ENCODE measurements at regions not wholly inside any gene's neighbourhood (a gene's known extent, or its start where the extent isn't known, plus 50 kb on each side); places are given as distances from the start of the nearest gene placed in this dataset.
A peak's percentile ranks its signal among the peaks of the same experiment; 100 is the strongest.

DNA sequence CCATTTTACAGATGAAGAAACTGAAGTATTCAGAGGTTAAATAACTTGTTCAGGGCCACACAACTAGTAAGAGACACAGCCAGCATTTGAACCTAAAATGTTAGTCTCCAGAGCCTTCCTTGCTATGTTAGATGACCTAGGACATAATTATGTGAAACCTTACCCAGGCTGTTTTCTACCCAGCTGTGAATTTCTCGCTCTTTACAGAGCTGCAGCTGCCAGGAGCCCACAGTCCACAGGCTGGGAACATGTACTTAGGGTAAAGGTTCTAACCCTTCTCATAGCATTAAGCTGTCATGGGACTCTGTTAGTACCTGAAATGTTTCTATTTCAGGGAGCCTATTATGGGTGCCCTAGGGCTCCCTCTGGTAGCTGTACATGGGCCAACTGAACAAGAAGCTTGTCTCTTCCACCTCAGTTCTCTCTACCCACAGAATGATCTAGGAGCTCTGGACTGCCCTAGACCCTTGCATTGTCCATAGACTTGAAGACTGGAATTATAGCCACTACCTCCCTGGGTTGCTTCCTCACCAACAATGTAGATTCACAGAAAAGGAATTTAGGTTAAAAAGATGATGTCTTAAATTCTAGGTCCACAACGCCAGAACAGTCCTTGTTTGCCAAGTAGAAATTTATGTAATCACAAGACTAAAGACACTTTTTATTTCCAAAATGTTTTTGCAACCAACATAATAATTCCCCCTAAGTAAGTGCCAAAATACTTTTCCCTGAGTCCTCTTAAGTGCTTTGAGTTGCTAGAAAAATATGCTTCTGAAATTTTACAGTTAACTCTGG, 262.9 kb downstream of the PIK3R1 start:
- no peak for FAIRE-seq
- no peak for DNase-seq (ENCODE audit: low spot score)

GRCh38 chr5:68479524-68479923, 264.0 kb downstream of the PIK3R1 start:
- FAIRE-seq (no peak), DNase-seq (ENCODE audit: low spot score) (no peak)

GRCh38 chr5:68480335-68480940, 264.9 kb downstream of the PIK3R1 start:
- FAIRE-seq (no peak), DNase-seq (ENCODE audit: low spot score) (no peak)

- DNase-seq (ENCODE audit: low spot score) = no peak
- no peak for FAIRE-seq
Observed at GRCh38 chr5:68482199-68482598, 266.6 kb downstream of the PIK3R1 start.

DNA sequence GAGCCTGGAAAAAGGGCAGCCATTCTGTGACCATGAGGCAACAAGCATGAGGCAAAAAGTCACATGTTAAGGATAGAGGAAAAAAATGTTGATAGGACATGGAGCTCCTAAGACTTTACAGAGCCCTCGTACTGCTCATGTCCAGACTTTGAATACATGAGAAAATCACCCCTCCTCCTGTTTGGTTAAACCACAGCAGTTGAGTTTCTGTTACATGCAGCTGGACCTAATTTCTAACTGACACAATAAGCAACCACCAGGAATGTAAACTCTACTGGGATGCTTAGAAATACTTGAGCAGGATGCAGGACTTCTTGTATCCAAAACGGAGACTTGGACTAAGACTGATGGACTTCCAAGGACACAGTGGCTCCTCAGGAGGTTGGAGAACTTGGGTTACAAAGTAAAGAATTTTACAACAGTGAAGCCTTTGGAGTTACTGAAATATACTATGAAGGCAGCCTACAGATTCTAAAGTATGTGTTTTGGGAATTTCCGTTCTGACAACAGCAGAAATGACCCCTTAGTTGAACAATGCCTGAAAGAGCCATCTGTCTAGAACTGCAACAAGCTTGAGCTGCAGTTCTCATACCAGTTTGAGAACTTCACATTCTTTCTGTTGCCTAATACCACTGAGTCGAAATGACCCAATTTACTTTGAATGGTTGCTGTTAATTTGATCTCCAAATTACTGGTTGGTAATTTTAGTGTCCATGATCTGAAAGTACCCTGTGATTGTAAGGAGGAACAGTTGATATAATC, 268.9 kb downstream of the PIK3R1 start:
- FAIRE-seq (no peak), DNase-seq (ENCODE audit: low spot score) (no peak)

DNA sequence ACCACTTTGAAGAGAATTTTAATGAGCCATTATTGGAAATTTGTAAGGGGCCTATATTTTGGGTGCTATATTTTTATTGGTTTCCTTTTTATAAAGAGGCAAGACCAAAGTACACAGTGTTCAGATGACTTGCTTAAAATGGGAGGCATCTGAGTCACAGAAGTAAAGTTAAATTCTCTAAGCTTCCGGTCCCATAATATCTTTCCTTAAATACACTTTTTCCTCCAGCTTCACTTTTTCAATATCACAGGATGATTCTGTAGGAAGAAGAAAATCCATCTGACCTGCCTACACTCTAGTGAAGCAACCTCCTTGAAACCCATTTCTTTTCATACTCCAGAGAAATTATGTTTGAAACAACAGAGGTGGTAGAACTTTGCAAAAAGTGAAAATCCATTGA, 274.0 kb downstream of the PIK3R1 start:
- FAIRE-seq = no peak

GRCh38 chr5:68490406-68490805, 274.9 kb downstream of the PIK3R1 start:
- FAIRE-seq (no peak), DNase-seq (ENCODE audit: low spot score) (no peak)

More for the DNA sequence above, 274.0 kb downstream of the PIK3R1 start:
- no peak for DNase-seq (ENCODE audit: low spot score)

DNA sequence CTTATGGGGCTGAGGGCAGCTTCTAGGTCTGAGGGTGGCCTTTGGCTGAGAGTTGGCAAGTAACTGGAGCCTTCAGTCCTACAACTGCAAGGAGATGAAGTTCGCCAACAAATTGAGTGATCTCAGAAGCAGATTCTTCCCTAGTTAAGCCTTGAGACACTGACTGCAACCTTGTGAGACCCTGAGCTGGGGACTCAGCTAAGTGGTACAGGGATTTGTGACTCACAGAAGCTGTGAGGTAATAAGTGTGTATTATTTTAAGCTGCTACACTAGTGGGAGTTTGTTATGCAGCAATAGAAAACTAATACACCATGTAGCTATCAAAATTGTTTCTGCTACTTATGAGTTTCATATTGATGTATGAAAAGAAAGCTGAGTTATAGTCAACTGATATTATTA, 279.2 kb downstream of the PIK3R1 start:
- no peak for FAIRE-seq
- DNase-seq (ENCODE audit: low spot score) = no peak

DNA sequence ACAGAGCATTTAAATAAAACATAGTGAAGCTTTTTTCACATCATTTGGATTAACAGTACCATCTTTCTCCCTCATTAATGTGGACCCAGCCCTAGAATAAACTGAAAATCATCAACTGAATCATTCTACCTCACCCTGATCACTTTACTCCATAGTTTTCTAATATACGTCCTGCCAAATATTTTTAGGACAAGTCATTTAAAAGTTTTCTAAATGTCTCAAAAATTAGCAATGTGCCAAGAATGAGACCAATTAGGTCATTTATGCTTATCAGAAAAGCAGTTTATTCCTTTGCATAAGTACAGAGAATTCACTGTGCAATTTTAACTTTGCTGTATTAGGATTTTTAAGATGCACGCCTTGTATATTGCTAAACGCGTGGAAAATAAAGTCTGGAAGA, 284.4 kb downstream of the PIK3R1 start:
- DNase-seq (ENCODE audit: low spot score) = no peak
- FAIRE-seq = no peak

DNA sequence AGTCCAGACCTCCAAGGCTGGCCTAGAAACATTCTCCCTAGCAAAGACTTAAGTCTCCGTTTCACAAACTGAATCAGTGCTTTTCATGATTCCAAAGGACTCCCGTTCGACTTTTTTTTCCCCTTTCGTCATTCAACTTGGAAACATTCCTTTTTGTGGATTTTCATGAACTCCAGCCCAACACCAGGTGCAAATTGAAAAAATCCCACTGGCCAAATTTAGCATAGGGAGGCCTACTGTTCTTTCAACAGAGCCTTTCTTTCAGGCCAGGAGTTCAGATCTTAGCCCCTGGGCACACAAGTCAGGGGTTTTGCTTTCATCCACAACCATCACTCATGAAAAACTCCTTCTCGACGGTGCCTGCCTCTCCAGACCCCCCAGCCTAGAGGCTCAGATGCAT, 285.3 kb downstream of the PIK3R1 start:
- no peak for FAIRE-seq
- DNase-seq (ENCODE audit: low spot score) = no peak

DNA sequence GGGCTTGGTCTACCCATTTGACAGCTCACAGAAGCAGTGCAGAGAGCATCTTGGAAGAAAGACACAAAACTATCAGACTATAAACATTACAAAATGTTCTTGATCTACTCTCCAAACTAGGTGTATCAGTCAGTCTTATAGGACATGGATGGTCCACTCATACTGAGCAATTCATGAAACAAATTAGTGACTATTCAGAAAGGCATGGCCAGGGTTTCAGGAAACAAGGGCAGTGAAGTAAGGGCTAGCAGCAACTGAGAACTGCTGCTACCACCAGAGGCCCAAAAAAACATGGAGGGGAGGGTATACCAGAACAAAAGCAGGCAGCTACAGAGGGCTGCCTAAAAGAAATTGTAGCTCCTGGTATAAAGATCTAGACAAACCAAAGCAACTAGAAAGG, 287.0 kb downstream of the PIK3R1 start:
- FAIRE-seq (no peak), DNase-seq (ENCODE audit: low spot score) (no peak)

GRCh38 chr5:68504306-68504705, 288.8 kb downstream of the PIK3R1 start:
- DNase-seq (ENCODE audit: low spot score) (no peak), FAIRE-seq (no peak)

GRCh38 chr5:68505917-68506860, 290.6 kb downstream of the PIK3R1 start:
- FAIRE-seq = no peak

DNA sequence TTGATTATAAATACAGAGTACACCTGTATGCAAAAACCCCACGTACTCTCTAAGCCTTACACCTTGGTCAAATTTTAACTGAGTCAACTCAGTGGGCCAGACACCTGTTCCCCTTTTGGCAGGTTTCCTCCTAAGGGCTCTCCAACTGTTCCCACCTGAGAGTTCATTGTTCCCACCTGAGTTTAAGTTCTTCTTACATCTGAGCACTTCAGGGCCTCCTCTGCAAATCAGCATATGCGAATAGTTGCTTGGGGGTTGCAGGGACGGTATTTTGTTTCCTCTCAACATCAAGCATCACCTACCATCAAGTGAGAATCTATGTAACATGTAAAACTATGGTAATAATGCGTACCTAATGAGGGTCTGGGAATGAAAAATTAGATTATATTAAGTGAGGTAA, 300.0 kb downstream of the PIK3R1 start:
- FAIRE-seq (no peak), DNase-seq (ENCODE audit: low spot score) (no peak)

More at GRCh38 chr5:68505917-68506860, 290.6 kb downstream of the PIK3R1 start:
- peak; percentile 16 for DNase-seq (ENCODE audit: low spot score)

- no peak for DNase-seq (ENCODE audit: low spot score)
- no peak for FAIRE-seq
Observed at GRCh38 chr5:68518286-68518685, 302.7 kb downstream of the PIK3R1 start.

DNA sequence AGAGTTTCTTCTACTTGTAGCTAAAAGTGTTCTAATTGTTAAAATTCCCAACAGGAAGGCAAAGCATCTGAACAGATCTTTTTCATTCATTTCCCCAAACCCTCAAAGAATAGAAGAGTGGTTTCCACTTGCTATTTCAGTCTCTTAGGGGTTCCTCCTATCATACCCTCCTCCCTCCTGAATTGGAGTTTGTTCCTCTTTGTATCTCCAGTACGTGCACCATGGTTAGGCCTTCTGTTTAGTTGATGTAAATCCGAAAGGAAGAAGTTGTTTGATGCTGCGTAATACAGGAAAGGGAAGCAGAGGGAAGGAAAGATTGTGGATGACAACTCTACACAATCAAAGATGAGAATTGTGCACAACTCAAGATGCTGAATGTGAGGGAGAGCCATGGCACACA, 303.6 kb downstream of the PIK3R1 start:
- no peak for DNase-seq (ENCODE audit: low spot score)
- FAIRE-seq = no peak

DNA sequence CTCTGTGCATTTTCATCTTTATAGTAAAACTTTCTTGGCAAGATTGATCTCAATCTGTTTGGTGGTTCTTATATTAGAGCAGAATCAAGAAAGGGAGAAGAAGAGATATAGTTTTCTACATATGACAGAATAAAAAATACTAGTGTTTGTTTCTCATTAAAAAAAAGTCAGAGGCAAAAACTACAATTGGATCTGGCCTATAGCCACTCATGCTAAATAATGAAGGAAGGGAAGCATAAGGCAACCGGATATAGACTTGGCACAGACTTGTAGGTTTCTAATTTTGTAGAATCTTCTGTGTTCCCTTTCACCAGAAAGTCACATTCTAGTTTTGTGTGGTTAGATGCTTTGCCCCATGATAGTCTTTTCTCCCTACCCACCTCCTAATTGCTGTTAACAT, 306.2 kb downstream of the PIK3R1 start:
- FAIRE-seq = no peak

GRCh38 chr5:68522863-68523262, 307.3 kb downstream of the PIK3R1 start:
- no peak for DNase-seq (ENCODE audit: low spot score)

More for the DNA sequence above, 306.2 kb downstream of the PIK3R1 start:
- no peak for DNase-seq (ENCODE audit: low spot score)

DNA sequence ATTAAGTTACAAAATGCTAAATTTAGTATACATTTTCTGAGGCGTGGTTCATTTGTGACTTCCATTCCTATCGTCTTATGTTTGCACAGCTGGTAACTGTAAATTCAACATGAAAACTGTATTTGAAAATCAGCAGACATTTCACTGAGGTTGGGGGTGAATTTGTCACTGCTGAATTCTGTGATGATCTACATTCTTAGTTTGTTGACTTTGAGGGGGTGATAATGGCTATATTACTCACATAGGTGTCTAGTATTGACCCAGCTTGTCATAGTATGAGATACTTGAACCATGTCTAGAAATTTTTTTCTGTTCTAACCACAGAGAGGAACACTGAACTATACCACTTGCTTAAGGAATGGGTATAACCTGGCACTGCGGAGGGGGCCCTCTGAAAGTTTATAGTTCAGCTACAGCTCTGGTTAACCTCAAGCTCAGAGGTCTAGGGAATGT, 313.3 kb downstream of the PIK3R1 start:
- no peak for FAIRE-seq

More at GRCh38 chr5:68522863-68523262, 307.3 kb downstream of the PIK3R1 start:
- FAIRE-seq = no peak

DNA sequence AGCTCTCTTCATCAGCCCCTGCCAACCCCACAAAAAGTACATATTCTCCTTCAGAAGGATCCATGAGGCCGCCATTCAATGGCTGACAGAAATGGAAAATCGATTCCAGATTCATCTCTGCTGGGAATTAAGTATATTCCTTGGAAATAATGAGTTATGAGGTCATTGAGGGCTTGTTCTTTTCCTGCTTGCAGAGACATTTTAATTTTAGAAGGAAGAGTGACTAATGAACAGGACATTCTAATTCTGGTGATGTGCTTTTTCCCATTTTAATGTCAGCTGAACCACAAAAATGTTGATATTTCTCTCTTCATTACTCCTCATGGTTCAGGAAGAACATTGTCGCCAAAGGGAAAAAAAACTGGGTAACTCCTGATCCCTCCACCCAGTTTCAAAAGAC, 314.0 kb downstream of the PIK3R1 start:
- DNase-seq (ENCODE audit: low spot score) = no peak
- FAIRE-seq = no peak

More for the DNA sequence above, 313.3 kb downstream of the PIK3R1 start:
- no peak for DNase-seq (ENCODE audit: low spot score)

DNA sequence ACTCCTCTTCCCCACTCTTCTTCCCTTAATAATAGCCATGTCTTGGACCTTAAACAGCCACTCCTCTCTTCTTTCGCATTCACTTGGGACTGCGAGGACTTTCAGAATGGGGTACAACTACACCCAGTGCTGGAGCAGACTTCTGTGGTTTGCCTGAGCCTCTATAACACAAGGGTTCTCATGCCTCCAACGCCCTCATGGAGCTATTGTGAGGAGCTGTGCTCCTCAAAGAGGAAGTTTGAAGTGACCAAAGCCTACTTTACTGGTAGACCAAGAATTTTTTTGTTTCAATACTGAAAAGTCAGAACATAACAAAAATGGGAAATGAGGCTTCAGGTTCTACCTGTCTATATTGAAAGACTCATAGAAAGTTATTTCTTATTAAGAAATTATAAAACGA, 316.4 kb downstream of the PIK3R1 start:
- no peak for DNase-seq (ENCODE audit: low spot score)
- FAIRE-seq = no peak
